Right atrium auricular region (tissue), 2 donors: ENCODE measurements at regions not wholly inside any gene's neighbourhood (a gene's known extent, or its start where the extent isn't known, plus 50 kb on each side); places are given as distances from the start of the nearest gene placed in this dataset.

Experiments used
- DNase-seq: peaks from one replicate; pipeline ENCODE4 v3.0.0-alpha.2; 2019; ENCODE audit warnings: low spot score
- H3K27ac ChIP-seq, 2 donors: fragments of 200-600 bp; sonication (generic); 1 replicate in 1 of 2; 2 replicates in 1 of 2; pipeline ENCODE4 v1.5.1; 2016 to 2019
- H3K27me3 ChIP-seq, 2 donors: fragments of 200-600 bp; sonication (generic); one replicate each; pipeline versions ENCODE4 v1.5.1 to v1.6.0; 2017 to 2019
- H3K36me3 ChIP-seq: fragments of 200-600 bp; sonication (generic); one replicate; pipeline ENCODE4 v1.5.1; 2016
- H3K4me1 ChIP-seq, 2 donors: fragments of 200-600 bp; sonication (generic); one replicate each; pipeline versions ENCODE4 v1.5.1 to v1.6.0; 2017 to 2019
- H3K4me3 ChIP-seq, 2 donors: fragments of 200-600 bp; sonication (generic); 1 replicate in 1 of 2; 2 replicates in 1 of 2; pipeline ENCODE4 v1.5.1; 2017 to 2019; ENCODE audit warnings: mild to moderate bottlenecking in 1 of 2, moderate library complexity in 1 of 2
- H3K9me3 ChIP-seq, 2 donors: fragments of 200-600 bp; sonication (generic); one replicate each; pipeline ENCODE4 v1.5.1; 2019
- CTCF ChIP-seq, 2 donors: fragments of 200-600 bp; sonication (generic); IDR thresholded peaks; one replicate each; pipeline ENCODE4 v1.5.1; 2019; ENCODE audit warnings: antibody characterized with exemption in 2 of 2

- Histone ChIP-seq H3K4me1 (no peaks in the 10 kb centered on the region), H3K36me3 (no peaks in the 10 kb centered on the region), H3K4me3 (no peak overlapping the region), H3K27ac (no peak overlapping the region), H3K9me3 (peaks cover 7 to 26% of the 10 kb centered on the region in 2 donors), H3K27me3 (no peaks in the 10 kb centered on the region)
- no peak for TF ChIP-seq CTCF (IDR thresholded peaks at IDR 0.05)
- DNase-seq, result no peak
These were observed 51.3 kb upstream of the PTPN3 start for GRCh38 chr9:109549386-109549785.

GRCh38 chr9:109551651-109552050, 53.5 kb upstream of the PTPN3 start:
- peaks cover 2 to 9% of the 10 kb centered on the region in 2 donors for H3K9me3 ChIP-seq
- no peak for DNase-seq
- TF ChIP-seq CTCF (IDR thresholded peaks at IDR 0.05), result no peak

GRCh38 chr9:109555215-109555614, 57.1 kb upstream of the PTPN3 start:
- H3K9me3 ChIP-seq, result no peaks in the 10 kb centered on the region
- H3K27me3 ChIP-seq, result no peaks in the 10 kb centered on the region
- peaks cover 0 to under 1% of the 10 kb centered on the region in 2 donors for H3K4me1 ChIP-seq
- TF ChIP-seq CTCF (IDR thresholded peaks at IDR 0.05), result no peak
- H3K36me3 ChIP-seq, result no peaks in the 10 kb centered on the region
- H3K4me3 ChIP-seq, result no peak overlapping the region
- H3K27ac ChIP-seq, result no peak overlapping the region
- no peak for DNase-seq

More at GRCh38 chr9:109551651-109552050, 53.5 kb upstream of the PTPN3 start:
- no peaks in the 10 kb centered on the region for H3K36me3 ChIP-seq
- no peaks in the 10 kb centered on the region for H3K4me1 ChIP-seq
- H3K27ac ChIP-seq, result no peak overlapping the region
- no peak overlapping the region for H3K4me3 ChIP-seq
- H3K27me3 ChIP-seq, result no peaks in the 10 kb centered on the region

- Histone ChIP-seq H3K36me3 (no peaks in the 10 kb centered on the region), H3K27ac (no peak overlapping the region), H3K9me3 (no peaks in the 10 kb centered on the region), H3K4me3 (no peak overlapping the region), H3K27me3 (no peaks in the 10 kb centered on the region), H3K4me1 (peaks cover 0 to 4% of the 10 kb centered on the region in 2 donors)
- TF ChIP-seq CTCF (IDR thresholded peaks at IDR 0.05), result no peak
- DNase-seq, result no peak
These were observed 58.0 kb upstream of the PTPN3 start for GRCh38 chr9:109556061-109556460.

GRCh38 chr9:109556786-109557185, 58.7 kb upstream of the PTPN3 start:
- TF ChIP-seq CTCF (IDR thresholded peaks at IDR 0.05), result no peak
- H3K4me1 ChIP-seq, result peaks cover 0 to 4% of the 10 kb centered on the region in 2 donors

GRCh38 chr9:109557481-109557880, 59.4 kb upstream of the PTPN3 start:
- no peak overlapping the region for H3K4me3 ChIP-seq
- TF ChIP-seq CTCF (IDR thresholded peaks at IDR 0.05), result no peak
- H3K27ac ChIP-seq, result no peak overlapping the region
- H3K27me3 ChIP-seq, result no peaks in the 10 kb centered on the region
- H3K4me1 ChIP-seq, result peaks cover 0 to 4% of the 10 kb centered on the region in 2 donors
- no peaks in the 10 kb centered on the region for H3K9me3 ChIP-seq
- DNase-seq, result no peak
- no peaks in the 10 kb centered on the region for H3K36me3 ChIP-seq

More at GRCh38 chr9:109556786-109557185, 58.7 kb upstream of the PTPN3 start:
- no peak overlapping the region for H3K4me3 ChIP-seq
- DNase-seq, result no peak
- H3K27me3 ChIP-seq, result no peaks in the 10 kb centered on the region
- H3K36me3 ChIP-seq, result no peaks in the 10 kb centered on the region
- H3K9me3 ChIP-seq, result no peaks in the 10 kb centered on the region
- no peak overlapping the region for H3K27ac ChIP-seq
